PC-9 (cell line): ENCODE measurements at regions not wholly inside any gene's neighbourhood (a gene's known extent, or its start where the extent isn't known, plus 50 kb on each side); places are given as distances from the start of the nearest gene placed in this dataset.

Experiments used
- CTCF ChIP-seq: fragments of 200-600 bp; sonication (generic); conservative IDR thresholded peaks from 2 replicates; pipeline ENCODE4 v1.6.1; 2017; ENCODE audit warnings: mixed run types, antibody characterized with exemption, mild to moderate bottlenecking, moderate library complexity
- EZH2 ChIP-seq: fragments of 200-600 bp; sonication (generic); IDR thresholded peaks from 2 replicates; pipeline ENCODE4 v1.8.0; 2017; ENCODE audit warnings: antibody characterized with exemption, low read depth

- TF ChIP-seq EZH2 (no peak), CTCF (no peak)
Measured at GRCh38 chr5:114191441-114191840, 170.4 kb upstream of the KCNN2 start.
